GM18520 (cell line): ENCODE measurements at regions not wholly inside any gene's neighbourhood (a gene's known extent, or its start where the extent isn't known, plus 50 kb on each side); places are given as distances from the start of the nearest gene placed in this dataset.
"Not testable (repeated sequence)": the region's sequence is repeated elsewhere in the genome, so short reads cannot be mapped to it uniquely, and the experiment has no call there.

ENCODE experiments used
- ATAC-seq: cut with Tn5 transposase; IDR thresholded peaks from one replicate; pipeline ENCODE4 v1.9.1; 2021; ENCODE audit not compliant: unreplicated experiment

GRCh38 chr1:212155219-212155618 lies 119.7 kb downstream of the DTL start:
- ATAC-seq: no peak

GRCh38 chr1:212157252-212157651 lies 121.7 kb downstream of the DTL start:
- no peak for ATAC-seq

- ATAC-seq: peak; percentile 64
Observed at GRCh38 chr1:212158912-212159796, 123.6 kb downstream of the DTL start.

GRCh38 chr1:212161231-212161781 lies 123.9 kb upstream of the PPP2R5A start:
- no peak for ATAC-seq

GRCh38 chr1:212162635-212163034 lies 122.6 kb upstream of the PPP2R5A start:
- ATAC-seq: no peak

- ATAC-seq: no peak
Observed at GRCh38 chr1:212164095-212164872, 120.9 kb upstream of the PPP2R5A start.

- no peak for ATAC-seq
Observed at GRCh38 chr1:212166244-212166643, 119.0 kb upstream of the PPP2R5A start.

- no peak for ATAC-seq
Observed at GRCh38 chr1:212166644-212167043, 118.6 kb upstream of the PPP2R5A start.

GRCh38 chr1:212167098-212167497 lies 118.1 kb upstream of the PPP2R5A start:
- no peak for ATAC-seq

GRCh38 chr1:212173567-212173966 lies 111.6 kb upstream of the PPP2R5A start:
- no peak for ATAC-seq

- ATAC-seq: not testable (repeated sequence)
Observed at GRCh38 chr1:212174295-212174694, 110.9 kb upstream of the PPP2R5A start.

- no peak for ATAC-seq
Observed at GRCh38 chr1:212177542-212177941, 107.7 kb upstream of the PPP2R5A start.

GRCh38 chr1:212178851-212179250 lies 106.4 kb upstream of the PPP2R5A start:
- ATAC-seq: no peak

GRCh38 chr1:212179394-212180076 lies 105.7 kb upstream of the PPP2R5A start:
- no peak for ATAC-seq

GRCh38 chr1:212181015-212181882 lies 104.0 kb upstream of the PPP2R5A start:
- ATAC-seq: no peak

- no peak for ATAC-seq
Observed at GRCh38 chr1:212182171-212182570, 103.0 kb upstream of the PPP2R5A start.

GRCh38 chr1:212182579-212182978 lies 102.6 kb upstream of the PPP2R5A start:
- no peak for ATAC-seq

GRCh38 chr1:212186427-212187207 lies 98.6 kb upstream of the PPP2R5A start:
- ATAC-seq: peak; percentile 70

- no peak for ATAC-seq
Observed at GRCh38 chr1:212188599-212189351, 96.4 kb upstream of the PPP2R5A start.
